ENCODE measurements at regions not wholly inside any gene's neighbourhood (a gene's known extent, or its start where the extent isn't known, plus 50 kb on each side); places are given as distances from the start of the nearest gene placed in this dataset.

DNA sequence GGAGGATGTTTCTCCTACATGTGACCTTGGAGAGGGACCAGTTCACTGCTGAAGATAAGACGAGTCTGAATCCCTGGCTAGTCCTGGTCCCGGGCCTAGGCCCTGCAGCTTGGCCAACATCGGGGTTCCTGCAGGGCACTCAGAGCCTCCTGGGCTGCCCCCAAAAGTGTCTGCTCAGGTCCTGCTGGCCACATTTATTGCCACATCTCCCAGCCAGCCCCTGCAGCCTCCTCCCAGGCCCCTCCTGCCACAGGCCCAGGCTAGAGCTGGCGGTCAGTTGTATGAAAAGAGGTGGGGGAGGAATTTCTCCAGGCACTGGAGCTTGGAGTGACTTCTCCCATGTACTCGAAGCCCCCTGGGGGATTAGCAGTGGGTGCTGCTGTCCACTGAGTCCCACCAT, 56.5 kb upstream of the PPARA start:
- CTCF ChIA-PET = no interaction called here
- H3K4me1 Mint-ChIP-seq = peaks cover 0 to 12% (median 0%) of the 10 kb centered on the region in 3 donors
- DNase-seq (no peak), ATAC-seq (replicated peaks in 1 of 4) (no peak)
- H3K27ac Mint-ChIP-seq = no peak overlapping the region
- no peaks in the 10 kb centered on the region for H3K4me1 ChIP-seq (ENCODE audit: control insufficient read depth in 1 of 2, extremely low read depth in 1 of 2, insufficient read depth in 2 of 2, low read length in 2 of 2)
- no peaks in the 10 kb centered on the region for H3K27me3 Mint-ChIP-seq
- no peaks in the 10 kb centered on the region for H3K27me3 ChIP-seq (replicated peaks in 1 of 2; ENCODE audit: control insufficient read depth in 2 of 2, extremely low read depth in 1 of 2, insufficient read depth in 2 of 2, low read length in 1 of 2)
- peaks cover 0 to 3% of the 10 kb centered on the region in 2 donors for H3K36me3 ChIP-seq (ENCODE audit: control insufficient read depth in 2 of 2, extremely low read depth in 1 of 2, insufficient read depth in 1 of 2, low read length in 1 of 2)
- no peaks in the 10 kb centered on the region for H3K36me3 Mint-ChIP-seq
- WGBS (ENCODE audit: insufficient coverage) = 94% methylated on average over 4 of the region's 5 CpGs
- H3K4me3 ChIP-seq (ENCODE audit: control insufficient read depth in 1 of 2, extremely low read depth in 1 of 2, low read length in 1 of 2) = no peak overlapping the region
- POLR2A ChIA-PET = no interaction called here
- H3K9me3 ChIP-seq = no peaks in the 10 kb centered on the region
- no peak overlapping the region for H3K4me3 Mint-ChIP-seq
- no peak overlapping the region for H3K27ac ChIP-seq (ENCODE audit: low read length)
- H3K9me3 Mint-ChIP-seq = no peaks in the 10 kb centered on the region

DNA sequence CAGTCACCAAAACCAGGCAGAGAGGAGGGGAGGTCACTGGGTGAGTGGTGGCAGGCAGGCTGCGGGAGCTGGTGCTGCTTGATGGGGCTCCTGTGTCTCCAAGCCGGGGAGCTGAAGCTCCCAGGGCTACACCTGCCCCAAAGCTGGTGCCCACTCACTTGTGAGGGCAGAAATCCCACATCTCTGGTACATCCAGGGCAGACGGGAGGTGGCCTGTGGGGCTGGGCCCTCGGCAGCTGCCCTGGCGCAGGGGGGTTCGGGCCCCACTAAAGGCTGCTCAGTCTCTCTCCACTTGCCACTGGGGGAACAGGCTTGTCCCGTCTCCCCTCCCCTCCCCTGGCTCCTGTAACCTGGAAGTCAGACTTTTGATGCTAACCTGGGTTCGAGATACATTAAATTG, 55.6 kb upstream of the PPARA start:
- H3K9me3 ChIP-seq = no peaks in the 10 kb centered on the region
- no peaks in the 10 kb centered on the region for H3K4me1 ChIP-seq (ENCODE audit: control insufficient read depth in 1 of 2, extremely low read depth in 1 of 2, insufficient read depth in 2 of 2, low read length in 2 of 2)
- H3K36me3 ChIP-seq (ENCODE audit: control insufficient read depth in 2 of 2, extremely low read depth in 1 of 2, insufficient read depth in 1 of 2, low read length in 1 of 2) = peaks cover 0 to 3% of the 10 kb centered on the region in 2 donors
- WGBS (ENCODE audit: insufficient coverage) = 86% methylated on average over 7 of the region's 8 CpGs
- H3K36me3 Mint-ChIP-seq = no peaks in the 10 kb centered on the region
- no peak overlapping the region for H3K4me3 Mint-ChIP-seq
- H3K4me1 Mint-ChIP-seq = peaks cover 0 to 9% (median 0%) of the 10 kb centered on the region in 3 donors
- ChIA-PET POLR2A (no interaction called here), CTCF (no interaction called here)
- H3K27me3 ChIP-seq (replicated peaks in 1 of 2; ENCODE audit: control insufficient read depth in 2 of 2, extremely low read depth in 1 of 2, insufficient read depth in 2 of 2, low read length in 1 of 2) = no peaks in the 10 kb centered on the region
- no peaks in the 10 kb centered on the region for H3K9me3 Mint-ChIP-seq
- DNase-seq (no peak), ATAC-seq (replicated peaks in 1 of 4) (no peak)
- no peak overlapping the region for H3K4me3 ChIP-seq (ENCODE audit: control insufficient read depth in 1 of 2, extremely low read depth in 1 of 2, low read length in 1 of 2)
- H3K27ac Mint-ChIP-seq = no peak overlapping the region
- no peak overlapping the region for H3K27ac ChIP-seq (ENCODE audit: low read length)
- no peaks in the 10 kb centered on the region for H3K27me3 Mint-ChIP-seq

DNA sequence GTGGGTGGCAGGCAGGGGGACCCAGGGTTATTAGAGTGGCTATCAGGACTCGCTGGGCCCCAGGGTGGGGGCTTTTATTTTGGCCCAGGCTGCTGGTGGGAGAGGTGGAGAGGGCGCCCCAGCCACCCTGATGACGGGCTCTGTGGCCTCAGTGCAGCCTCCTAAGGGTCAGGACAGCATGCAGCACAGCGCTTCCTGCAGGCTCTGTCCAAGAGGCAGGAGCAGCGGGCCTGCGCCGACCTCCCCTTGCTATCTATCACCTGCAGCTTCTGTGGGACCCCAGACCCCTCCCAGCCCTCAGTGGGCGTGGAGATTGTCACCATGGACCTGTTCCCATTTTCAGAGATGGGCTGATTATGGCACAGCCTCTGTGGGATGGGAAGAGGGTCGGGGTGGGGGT, 54.3 kb upstream of the PPARA start:
- no peaks in the 10 kb centered on the region for H3K9me3 Mint-ChIP-seq

DNA sequence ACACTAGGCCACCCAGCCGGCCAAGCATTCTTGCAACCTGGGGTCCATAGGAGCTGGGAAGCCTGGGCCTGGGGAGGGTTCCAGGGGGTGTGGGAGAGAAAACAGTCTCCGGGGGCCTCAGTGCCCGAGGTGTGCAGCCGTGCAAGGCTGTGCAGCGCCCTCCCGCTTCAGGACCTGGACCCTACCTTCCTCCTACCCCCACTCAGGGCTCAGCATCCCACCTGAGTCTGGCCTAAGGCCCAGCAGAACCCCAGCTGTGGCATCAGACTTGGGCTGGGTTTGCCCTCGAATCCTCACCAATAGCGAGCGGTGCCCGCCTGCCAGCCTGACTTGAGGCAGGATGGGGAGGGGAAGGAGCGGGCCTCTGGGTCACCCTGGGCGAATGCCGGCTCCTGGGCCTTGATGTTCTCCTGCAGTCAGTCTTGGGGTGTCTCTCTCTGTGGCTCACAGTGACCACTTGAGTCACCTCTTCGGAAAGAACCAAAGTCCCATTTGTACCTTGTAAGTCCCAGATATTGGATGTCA, 53.6 kb upstream of the PPARA start:
- WGBS (ENCODE audit: insufficient coverage) = 95% methylated on average over 8 of the region's 14 CpGs
- Histone ChIP-seq H3K4me3 (ENCODE audit: control insufficient read depth in 1 of 2, extremely low read depth in 1 of 2, low read length in 1 of 2) (no peak overlapping the region), H3K27ac (ENCODE audit: low read length) (no peak overlapping the region), H3K9me3 (no peaks in the 10 kb centered on the region), H3K36me3 (ENCODE audit: control insufficient read depth in 2 of 2, extremely low read depth in 1 of 2, insufficient read depth in 1 of 2, low read length in 1 of 2) (peaks cover 0 to 6% of the 10 kb centered on the region in 2 donors), H3K27me3 (replicated peaks in 1 of 2; ENCODE audit: control insufficient read depth in 2 of 2, extremely low read depth in 1 of 2, insufficient read depth in 2 of 2, low read length in 1 of 2) (no peaks in the 10 kb centered on the region), H3K4me1 (ENCODE audit: control insufficient read depth in 1 of 2, extremely low read depth in 1 of 2, insufficient read depth in 2 of 2, low read length in 2 of 2) (no peaks in the 10 kb centered on the region)
- no peaks in the 10 kb centered on the region for H3K27me3 Mint-ChIP-seq
- ChIA-PET POLR2A (no interaction called here), CTCF (no interaction called here)
- no peak overlapping the region for H3K4me3 Mint-ChIP-seq
- peaks cover 0 to 4% (median 0%) of the 10 kb centered on the region in 3 donors for H3K4me1 Mint-ChIP-seq
- no peaks in the 10 kb centered on the region for H3K36me3 Mint-ChIP-seq
- ATAC-seq (replicated peaks in 1 of 4) (no peak), DNase-seq (no peak)
- H3K9me3 Mint-ChIP-seq = no peaks in the 10 kb centered on the region
- H3K27ac Mint-ChIP-seq = no peak overlapping the region

More for the DNA sequence above, 54.3 kb upstream of the PPARA start:
- Histone ChIP-seq H3K4me1 (ENCODE audit: control insufficient read depth in 1 of 2, extremely low read depth in 1 of 2, insufficient read depth in 2 of 2, low read length in 2 of 2) (no peaks in the 10 kb centered on the region), H3K4me3 (ENCODE audit: control insufficient read depth in 1 of 2, extremely low read depth in 1 of 2, low read length in 1 of 2) (no peak overlapping the region), H3K27me3 (replicated peaks in 1 of 2; ENCODE audit: control insufficient read depth in 2 of 2, extremely low read depth in 1 of 2, insufficient read depth in 2 of 2, low read length in 1 of 2) (no peaks in the 10 kb centered on the region), H3K36me3 (ENCODE audit: control insufficient read depth in 2 of 2, extremely low read depth in 1 of 2, insufficient read depth in 1 of 2, low read length in 1 of 2) (peaks cover 0 to 6% of the 10 kb centered on the region in 2 donors), H3K27ac (ENCODE audit: low read length) (no peak overlapping the region), H3K9me3 (no peaks in the 10 kb centered on the region)
- H3K27me3 Mint-ChIP-seq = no peaks in the 10 kb centered on the region
- CTCF ChIA-PET = no interaction called here
- ATAC-seq (replicated peaks in 1 of 4) (no peak), DNase-seq (no peak)
- peaks cover 0 to 4% (median 0%) of the 10 kb centered on the region in 3 donors for H3K4me1 Mint-ChIP-seq
- no peaks in the 10 kb centered on the region for H3K36me3 Mint-ChIP-seq
- WGBS (ENCODE audit: insufficient coverage) = 94% methylated on average over 8 of the region's 9 CpGs
- H3K4me3 Mint-ChIP-seq = no peak overlapping the region
- H3K27ac Mint-ChIP-seq = no peak overlapping the region
- POLR2A ChIA-PET = no interaction called here

DNA sequence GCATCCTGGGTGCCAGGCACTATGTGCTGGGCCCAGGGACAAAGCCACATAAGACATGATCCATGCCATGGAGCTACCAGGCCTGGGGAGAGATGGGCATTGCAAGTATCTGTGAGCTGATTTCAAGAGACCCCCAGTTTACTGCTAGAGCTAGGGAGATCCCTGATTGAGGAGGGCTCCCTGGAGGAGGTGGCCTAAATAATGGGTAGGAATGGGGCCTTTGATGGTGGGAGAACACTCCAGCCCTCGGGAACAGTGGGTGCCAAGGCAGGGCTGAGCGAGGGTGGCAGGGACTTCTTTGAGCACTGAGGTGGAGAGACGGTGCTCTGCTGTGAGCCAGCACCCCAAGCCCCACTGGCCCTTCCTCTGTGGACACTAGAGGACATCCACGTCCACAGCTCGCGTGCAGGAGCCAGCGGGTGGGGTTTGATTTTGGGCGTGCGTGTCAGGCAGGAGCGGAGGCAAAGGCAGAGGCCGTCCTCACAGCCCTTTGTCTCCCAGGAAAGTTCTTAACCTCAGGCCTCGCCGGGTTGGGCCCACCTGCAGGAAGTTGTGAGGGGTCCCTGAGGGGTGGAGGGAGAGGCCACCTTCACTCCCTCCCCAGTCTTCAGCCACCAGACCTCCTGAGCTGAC, 52.9 kb upstream of the PPARA start:
- POLR2A ChIA-PET = no interaction called here
- peak overlapping the region in 1 of 2 donors; percentile 39 for H3K27ac Mint-ChIP-seq
- H3K27ac ChIP-seq (ENCODE audit: low read length) = no peak overlapping the region

DNA sequence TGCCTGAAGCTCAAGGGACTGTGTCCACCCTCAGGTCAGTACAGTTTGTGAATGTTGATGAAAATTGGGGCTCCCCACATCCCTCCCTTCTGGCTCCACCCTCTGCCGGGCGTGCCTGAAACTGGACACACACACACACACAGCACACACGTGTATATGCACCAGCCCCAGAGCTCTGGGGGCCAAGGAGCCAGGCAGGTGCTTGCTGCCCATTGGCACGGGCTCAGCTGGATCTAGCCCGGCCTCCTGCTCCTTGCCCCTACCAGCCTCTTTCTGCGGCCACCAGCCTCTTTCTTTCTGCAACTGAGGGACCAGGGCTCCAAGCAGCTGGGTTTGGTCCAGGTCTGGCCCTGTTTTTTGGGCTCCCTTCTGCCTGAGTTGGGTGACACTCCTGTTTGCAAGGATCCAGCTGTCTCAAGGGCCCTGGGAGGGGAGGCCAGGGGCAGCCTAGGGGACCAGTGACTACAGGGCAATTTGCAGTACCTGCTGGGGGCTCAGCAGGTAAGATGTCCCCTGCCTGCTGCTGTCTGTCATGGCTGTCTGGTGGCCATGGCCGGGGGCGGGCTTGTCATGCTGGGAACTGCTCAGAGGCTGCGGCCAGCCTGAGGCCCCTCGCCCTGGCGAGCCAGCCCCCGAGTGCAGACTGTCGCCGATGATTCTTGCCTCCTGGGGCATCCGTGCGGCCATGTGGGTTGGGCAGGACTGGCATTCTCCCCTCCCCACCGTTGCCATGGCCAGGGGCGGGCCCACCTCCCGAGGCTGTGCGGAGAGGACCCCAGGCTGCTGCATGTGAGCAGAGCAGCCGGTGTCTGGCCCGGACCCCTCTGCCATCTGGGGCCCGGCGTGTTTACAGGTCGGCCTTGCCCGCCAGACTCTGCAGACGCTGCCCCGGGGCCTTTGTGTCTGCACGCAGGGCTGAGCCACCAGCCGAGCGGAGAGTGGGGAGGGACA, 51.5 kb upstream of the PPARA start:
- no peak for DNase-seq
- no peak overlapping the region for H3K4me3 ChIP-seq (ENCODE audit: control insufficient read depth in 1 of 2, extremely low read depth in 1 of 2, low read length in 1 of 2)
- H3K27ac ChIP-seq (ENCODE audit: low read length) = no peak overlapping the region
- WGBS (ENCODE audit: insufficient coverage) = 91% methylated on average over 27 of the region's 31 CpGs
- H3K4me1 ChIP-seq (ENCODE audit: control insufficient read depth in 1 of 2, extremely low read depth in 1 of 2, insufficient read depth in 2 of 2, low read length in 2 of 2) = no peaks in the 10 kb centered on the region
- Mint-ChIP-seq H3K4me1 (peaks cover 0 to 4% (median 0%) of the 10 kb centered on the region in 3 donors), H3K36me3 (no peaks in the 10 kb centered on the region), H3K9me3 (no peaks in the 10 kb centered on the region), H3K4me3 (no peak overlapping the region), H3K27ac (peak overlapping the region in 1 of 2 donors; percentile 16), H3K27me3 (no peaks in the 10 kb centered on the region)
- ChIA-PET CTCF (no interaction called here), POLR2A (no interaction called here)
- H3K36me3 ChIP-seq (ENCODE audit: control insufficient read depth in 2 of 2, extremely low read depth in 1 of 2, insufficient read depth in 1 of 2, low read length in 1 of 2) = peaks cover 0 to 6% of the 10 kb centered on the region in 2 donors
- H3K27me3 ChIP-seq (replicated peaks in 1 of 2; ENCODE audit: control insufficient read depth in 2 of 2, extremely low read depth in 1 of 2, insufficient read depth in 2 of 2, low read length in 1 of 2) = no peaks in the 10 kb centered on the region
- ATAC-seq (replicated peaks in 1 of 4) = no peak
- no peaks in the 10 kb centered on the region for H3K9me3 ChIP-seq

More for the DNA sequence above, 52.9 kb upstream of the PPARA start:
- CTCF ChIA-PET = no interaction called here
- DNase-seq (no peak), ATAC-seq (replicated peaks in 1 of 4) (no peak)
- Mint-ChIP-seq H3K27me3 (no peaks in the 10 kb centered on the region), H3K9me3 (no peaks in the 10 kb centered on the region), H3K4me1 (peaks cover 0 to 4% (median 0%) of the 10 kb centered on the region in 3 donors), H3K36me3 (no peaks in the 10 kb centered on the region), H3K4me3 (no peak overlapping the region)
- peaks cover 0 to 6% of the 10 kb centered on the region in 2 donors for H3K36me3 ChIP-seq (ENCODE audit: control insufficient read depth in 2 of 2, extremely low read depth in 1 of 2, insufficient read depth in 1 of 2, low read length in 1 of 2)
- WGBS (ENCODE audit: insufficient coverage) = 93% methylated on average over 7 of the region's 13 CpGs
- no peaks in the 10 kb centered on the region for H3K9me3 ChIP-seq
- no peak overlapping the region for H3K4me3 ChIP-seq (ENCODE audit: control insufficient read depth in 1 of 2, extremely low read depth in 1 of 2, low read length in 1 of 2)
- H3K27me3 ChIP-seq (replicated peaks in 1 of 2; ENCODE audit: control insufficient read depth in 2 of 2, extremely low read depth in 1 of 2, insufficient read depth in 2 of 2, low read length in 1 of 2) = no peaks in the 10 kb centered on the region
- H3K4me1 ChIP-seq (ENCODE audit: control insufficient read depth in 1 of 2, extremely low read depth in 1 of 2, insufficient read depth in 2 of 2, low read length in 2 of 2) = no peaks in the 10 kb centered on the region

All from T-cell (primary cell).